WTC11 (cell line): ENCODE measurements at regions not wholly inside any gene's neighbourhood (a gene's known extent, or its start where the extent isn't known, plus 50 kb on each side); places are given as distances from the start of the nearest gene placed in this dataset.

ENCODE experiments used
- ATAC-seq: fragments of 200-7000 bp; cut with Tn5 transposase; 2 replicates; pipeline ENCODE4 v1.10.0; 2021; ENCODE audit warnings: mild to moderate bottlenecking, moderate library complexity
- CTCF ChIA-PET: fragments of 300-600 bp; sonication (Branson Sonifier 250); formaldehyde crosslinking; loops from one replicate; lab custom pipeline; 2021; ENCODE audit warnings: antibody characterized with exemption; lab: Charles Lee
- POLR2A ChIA-PET: fragments of 350-600 bp; sonication (Branson Sonifier 250); formaldehyde crosslinking; loops from one replicate; lab custom pipeline; 2021; ENCODE audit warnings: antibody characterized with exemption; lab: Charles Lee
- DNase-seq: peaks from one replicate; pipeline ENCODE4 v3.0.0; 2021; ENCODE audit warnings: low spot score
- H3K27ac Mint-ChIP-seq: 2 replicates; pipeline ENCODE4 v1.8.0; 2021; ENCODE audit warnings: mixed read lengths
- H3K27me3 Mint-ChIP-seq: 2 replicates; pipeline ENCODE4 v1.8.0; 2021; ENCODE audit warnings: low read depth, mild to moderate bottlenecking, moderate library complexity, mixed read lengths
- H3K36me3 Mint-ChIP-seq: 2 replicates; pipeline ENCODE4 v1.8.0; 2021; ENCODE audit warnings: mixed read lengths
- H3K4me1 Mint-ChIP-seq: 2 replicates; pipeline ENCODE4 v1.8.0; 2022; ENCODE audit warnings: mixed read lengths
- H3K4me3 Mint-ChIP-seq: 2 replicates; pipeline ENCODE4 v1.8.0; 2021; ENCODE audit warnings: mild to moderate bottlenecking, moderate library complexity, mixed read lengths
- H3K9me3 Mint-ChIP-seq: 2 replicates; pipeline ENCODE4 v1.8.0; 2021; ENCODE audit warnings: mixed read lengths
- ATF1 ChIP-seq: sonication (generic); formaldehyde crosslinking; IDR thresholded peaks from 2 replicates; pipeline ENCODE4 v1.8.1; 2023; ENCODE audit warnings: mild to moderate bottlenecking, moderate library complexity, missing genetic modification reagents
- ESRRA ChIP-seq: sonication (generic); formaldehyde crosslinking; IDR thresholded peaks from 2 replicates; pipeline ENCODE4 v1.8.1; 2022; ENCODE audit warnings: mild to moderate bottlenecking, missing genetic modification reagents, borderline replicate concordance
- FOXP4 ChIP-seq: sonication (generic); formaldehyde crosslinking; IDR thresholded peaks from 2 replicates; pipeline ENCODE4 v1.8.0; 2022; ENCODE audit warnings: mild to moderate bottlenecking, missing genetic modification reagents
- HMGA2 ChIP-seq: fragments of 250-450 bp; sonication (Bioruptor Pico); IDR thresholded peaks from 2 replicates; pipeline ENCODE4 v1.4.0; 2021; ENCODE audit warnings: mild to moderate bottlenecking, moderate library complexity
- HMGXB4 ChIP-seq: sonication (generic); formaldehyde crosslinking; IDR thresholded peaks from 2 replicates; pipeline ENCODE4 v1.8.1; 2023; ENCODE audit warnings: mild to moderate bottlenecking, moderate library complexity, missing genetic modification reagents
- NFYB ChIP-seq: sonication (generic); formaldehyde crosslinking; conservative IDR thresholded peaks from 2 replicates; pipeline ENCODE4 v1.8.0; 2022; ENCODE audit warnings: low read depth, missing genetic modification reagents
- SP1 ChIP-seq: sonication (generic); formaldehyde crosslinking; conservative IDR thresholded peaks from 2 replicates; pipeline ENCODE4 v1.8.1; 2022; ENCODE audit warnings: missing genetic modification reagents
- TCF7 ChIP-seq: sonication (generic); formaldehyde crosslinking; IDR thresholded peaks from 2 replicates; pipeline ENCODE4 v1.8.0; 2022; ENCODE audit warnings: mild to moderate bottlenecking, low read depth, missing genetic modification reagents, moderate library complexity
- USF2 ChIP-seq: sonication (generic); formaldehyde crosslinking; IDR thresholded peaks from 2 replicates; pipeline ENCODE4 v1.8.1; 2023; ENCODE audit warnings: mild to moderate bottlenecking, missing genetic modification reagents, moderate library complexity
- ZNF219 ChIP-seq: sonication (generic); formaldehyde crosslinking; IDR thresholded peaks from 2 replicates; pipeline ENCODE4 v1.8.0; 2023; ENCODE audit warnings: missing genetic modification reagents, mild to moderate bottlenecking, borderline replicate concordance
- ZNF281 ChIP-seq: sonication (generic); formaldehyde crosslinking; IDR thresholded peaks from 2 replicates; pipeline ENCODE4 v1.8.0; 2023; ENCODE audit warnings: mild to moderate bottlenecking, missing genetic modification reagents
- ZNF317 ChIP-seq: sonication (generic); formaldehyde crosslinking; IDR thresholded peaks from 2 replicates; pipeline ENCODE4 v1.8.1; 2023; ENCODE audit warnings: low read depth, mild to moderate bottlenecking, moderate library complexity, missing genetic modification reagents, borderline replicate concordance
- ZNF423 ChIP-seq: fragments of 250-450 bp; sonication (Bioruptor Pico); IDR thresholded peaks from 2 replicates; pipeline ENCODE4 v2.1.2; 2022; ENCODE audit warnings: mild to moderate bottlenecking, moderate library complexity

GRCh38 chr3:132912416-132912753 lies 125.8 kb upstream of the TMEM108 start (continued):
- TF ChIP-seq ZNF281 (CRISPR knock-in tag) = no peak
- TF ChIP-seq, all 79 proteins: peak for 0

GRCh38 chr3:132911741-132912415 lies 126.3 kb upstream of the TMEM108 start:
- H3K4me3 Mint-ChIP-seq = no peak overlapping the region

GRCh38 chr3:132907293-132907692 lies 130.9 kb upstream of the TMEM108 start:
- ChIA-PET POLR2A (no interaction called here), CTCF (no interaction called here)
- Mint-ChIP-seq H3K36me3 (no peaks in the 10 kb centered on the region), H3K9me3 (no peaks in the 10 kb centered on the region), H3K27me3 (no peaks in the 10 kb centered on the region), H3K4me1 (no peaks in the 10 kb centered on the region), H3K27ac (no peak overlapping the region), H3K4me3 (no peak overlapping the region)
- TF ChIP-seq ATF1 (CRISPR knock-in tag) = no peak
- ATAC-seq (no peak), DNase-seq (no peak)

More at GRCh38 chr3:132911741-132912415, 126.3 kb upstream of the TMEM108 start:
- ChIA-PET POLR2A (no interaction called here), CTCF (no interaction called here)
- H3K36me3 Mint-ChIP-seq = no peaks in the 10 kb centered on the region
- DNase-seq = no peak
- peaks cover 4% of the 10 kb centered on the region; the same call in 1 of the 2 replicates for H3K9me3 Mint-ChIP-seq
- no peak for ATAC-seq
- no peaks in the 10 kb centered on the region for H3K27me3 Mint-ChIP-seq
- no peak for TF ChIP-seq ZNF317
- no peak for TF ChIP-seq NFYB (CRISPR knock-in tag)
- no peak for TF ChIP-seq ZNF423 (CRISPR knock-in tag)
- no peak for TF ChIP-seq USF2 (CRISPR knock-in tag)
- no peak for TF ChIP-seq ZNF219 (CRISPR knock-in tag)
- TF ChIP-seq TCF7 = no peak
- TF ChIP-seq HMGXB4 (CRISPR knock-in tag) = no peak
- no peak for TF ChIP-seq FOXP4 (CRISPR knock-in tag)
- no peak for TF ChIP-seq SP1 (CRISPR knock-in tag)
- H3K27ac Mint-ChIP-seq = no peak overlapping the region
- 0 out of 2 replicates have a peak, but pooled peaks cover under 1% of the 10 kb centered on the region for H3K4me1 Mint-ChIP-seq

GRCh38 chr3:132900481-132900880 lies 137.7 kb upstream of the TMEM108 start:
- H3K9me3 Mint-ChIP-seq = no peaks in the 10 kb centered on the region
- no peak overlapping the region for H3K27ac Mint-ChIP-seq
- POLR2A ChIA-PET = no interaction called here
- H3K4me1 Mint-ChIP-seq = no peaks in the 10 kb centered on the region
- TF ChIP-seq TCF7 = no peak
- no peak for TF ChIP-seq NFYB (CRISPR knock-in tag)
- no peak for TF ChIP-seq ESRRA
- TF ChIP-seq ZNF423 (CRISPR knock-in tag) = no peak
- no peak for TF ChIP-seq HMGA2 (CRISPR knock-in tag)
- TF ChIP-seq, all 79 proteins: peak for 0
- CTCF ChIA-PET = interaction anchor here (0.9 kb wide), 1 partner anchor 170 kb away, joined by 3 read pairs; no protein-coding TSS in a partner anchor
- Mint-ChIP-seq H3K36me3 (no peaks in the 10 kb centered on the region), H3K27me3 (no peaks in the 10 kb centered on the region), H3K4me3 (no peak overlapping the region)
- ATAC-seq = no peak
- no peak for DNase-seq
